ENCODE measurements at regions not wholly inside any gene's neighbourhood (a gene's known extent, or its start where the extent isn't known, plus 50 kb on each side); places are given as distances from the start of the nearest gene placed in this dataset.
"Not testable (repeated sequence)": the region's sequence is repeated elsewhere in the genome, so short reads cannot be mapped to it uniquely, and the experiment has no call there.

GRCh38 chr1:98119796-98120195 lies 199.0 kb upstream of the DPYD start:
- DNase-seq (ENCODE audit: low spot score): no peak

- no peak for DNase-seq (ENCODE audit: low spot score)
Measured at GRCh38 chr1:98113811-98114210, 193.0 kb upstream of the DPYD start.

- no peak for DNase-seq (ENCODE audit: low spot score)
Measured at GRCh38 chr1:98112626-98113025, 191.8 kb upstream of the DPYD start.

- DNase-seq (ENCODE audit: low spot score): no peak
Measured at GRCh38 chr1:98110674-98111073, 189.8 kb upstream of the DPYD start.

- not testable (repeated sequence) for DNase-seq (ENCODE audit: low spot score)
Measured at GRCh38 chr1:98108378-98108777, 187.5 kb upstream of the DPYD start.

GRCh38 chr1:98107256-98107655 lies 186.4 kb upstream of the DPYD start:
- DNase-seq (ENCODE audit: low spot score): no peak

GRCh38 chr1:98104289-98104688 lies 183.5 kb upstream of the DPYD start:
- peak; percentile 1 for DNase-seq (ENCODE audit: low spot score)

- DNase-seq (ENCODE audit: low spot score): no peak
Measured at GRCh38 chr1:98103617-98104285, 182.9 kb upstream of the DPYD start.

GRCh38 chr1:98102345-98103030 lies 181.7 kb upstream of the DPYD start:
- DNase-seq (ENCODE audit: low spot score): no peak

- no peak for DNase-seq (ENCODE audit: low spot score)
Measured at GRCh38 chr1:98101364-98101763, 180.5 kb upstream of the DPYD start.

- no peak for DNase-seq (ENCODE audit: low spot score)
Measured at GRCh38 chr1:98099501-98099900, 178.7 kb upstream of the DPYD start.

- DNase-seq (ENCODE audit: low spot score): no peak
Measured at GRCh38 chr1:98098473-98098872, 177.6 kb upstream of the DPYD start.

GRCh38 chr1:98090351-98090750 lies 169.5 kb upstream of the DPYD start:
- no peak for DNase-seq (ENCODE audit: low spot score)

GRCh38 chr1:98088381-98088780 lies 167.5 kb upstream of the DPYD start:
- no peak for DNase-seq (ENCODE audit: low spot score)

- no peak for DNase-seq (ENCODE audit: low spot score)
Measured at GRCh38 chr1:98086796-98087441, 166.1 kb upstream of the DPYD start.

GRCh38 chr1:98086156-98086555 lies 165.3 kb upstream of the DPYD start:
- no peak for DNase-seq (ENCODE audit: low spot score)

GRCh38 chr1:98084188-98084587 lies 163.4 kb upstream of the DPYD start:
- DNase-seq (ENCODE audit: low spot score): no peak

GRCh38 chr1:98081944-98082343 lies 161.1 kb upstream of the DPYD start:
- no peak for DNase-seq (ENCODE audit: low spot score)

GRCh38 chr1:98078596-98078995 lies 157.8 kb upstream of the DPYD start:
- DNase-seq (ENCODE audit: low spot score): no peak

- DNase-seq (ENCODE audit: low spot score): no peak
Measured at GRCh38 chr1:98077691-98078090, 156.9 kb upstream of the DPYD start.

GRCh38 chr1:98075626-98076025 lies 154.8 kb upstream of the DPYD start:
- DNase-seq (ENCODE audit: low spot score): no peak

- no peak for DNase-seq (ENCODE audit: low spot score)
Measured at GRCh38 chr1:98073823-98074222, 153.0 kb upstream of the DPYD start.

GRCh38 chr1:98073106-98073505 lies 152.3 kb upstream of the DPYD start:
- DNase-seq (ENCODE audit: low spot score): no peak

All from cerebellar cortex (tissue), 1 donor.